ENCODE measurements at regions not wholly inside any gene's neighbourhood (a gene's known extent, or its start where the extent isn't known, plus 50 kb on each side); places are given as distances from the start of the nearest gene placed in this dataset.

GRCh38 chr1:60745484-60745883, 336.9 kb upstream of the NFIA start:
- no peak for TF ChIP-seq CTCF (IDR thresholded peaks at IDR 0.05)
- no peak for TF ChIP-seq ZFX (IDR thresholded peaks at IDR 0.05; ENCODE audit: borderline replicate concordance)
